K562 (cell line): ENCODE measurements at regions not wholly inside any gene's neighbourhood (a gene's known extent, or its start where the extent isn't known, plus 50 kb on each side); places are given as distances from the start of the nearest gene placed in this dataset.

ENCODE experiments used
- ATAC-seq: fragments of 200-7000 bp; cut with Tn5 transposase; 3 replicates; pipeline ENCODE4 v1.9.1; 2020; ENCODE audit warnings: moderate library complexity
- BruUV-seq: library from RNA; stranded (reverse); fragments of 400-500 nt; replicated peaks from 2 replicates; lab custom pipeline; 2021; lab: Mats Ljungman, UMichigan
- CTCF ChIA-PET: fragments of 300-600 bp; formaldehyde crosslinking; extraction: SDS; loops from one replicate; lab custom pipeline; 2021; ENCODE audit warnings: low intra/inter-chr PET ratio; lab: Yijun Ruan, JAX
- POLR2A ChIA-PET: fragments of 300-600, 350-650 bp; sonication (Branson Sonifier 250); formaldehyde crosslinking; extraction: SDS; loops from one replicate; lab custom pipeline; 2021; ENCODE audit warnings: antibody characterized with exemption, inconsistent platforms; lab: Yijun Ruan, JAX
- DNase-seq, 4 experiments: peaks; one replicate each; pipeline versions ENCODE4 v3.0.0 to v3.0.0-alpha.2; 2011 to 2018; ENCODE audit warnings: low spot score in 3 of 4, mixed read lengths in 3 of 4; ENCODE audit errors: extremely low read depth in 1 of 4
- FAIRE-seq: peaks from 2 replicates; lab custom pipeline; 2011; peaks lifted over from hg19 to GRCh38; lab: Jason Lieb, UNC
- H2AFZ ChIP-seq: 2 replicates; pipeline ENCODE4 v1.6.0; 2011; ENCODE audit warnings: low read depth, low read length, control low read depth, inconsistent platforms
- H3K27ac ChIP-seq: fragments of 200-600 bp; 3 replicates; pipeline ENCODE4 v1.8.0; 2011; ENCODE audit warnings: low read depth, mild to moderate bottlenecking, control low read depth, inconsistent platforms, low read length, moderate library complexity, mixed read lengths; ENCODE audit errors: extremely low read depth
- H3K27me3 ChIP-seq, 2 experiments: fragments of 300-600 bp in 1 of 2; 2 replicates in 1 of 2; 3 replicates in 1 of 2; pipeline versions ENCODE4 v1.6.0 to v1.8.0; 2011; ENCODE audit warnings: inconsistent platforms in 2 of 2, low read length in 2 of 2, mild to moderate bottlenecking in 1 of 2, mixed read lengths in 1 of 2, moderate library complexity in 1 of 2; ENCODE audit not compliant: control insufficient read depth in 2 of 2, insufficient read depth in 2 of 2
- H3K36me3 ChIP-seq: fragments of 300-600 bp; 3 replicates; pipeline ENCODE4 v1.8.0; 2011; ENCODE audit warnings: mild to moderate bottlenecking, low read length, inconsistent platforms; ENCODE audit not compliant: control insufficient read depth, insufficient read depth
- H3K4me1 ChIP-seq, 2 experiments: fragments of 200-600 bp in 1 of 2; replicated peaks in 1 of 2; 2 replicates in 1 of 2; 3 replicates in 1 of 2; pipeline versions ENCODE4 v1.5.1 to v1.8.0; 2011; ENCODE audit warnings: inconsistent platforms in 2 of 2, low read length in 2 of 2, mild to moderate bottlenecking in 1 of 2, mixed read lengths in 1 of 2, moderate library complexity in 1 of 2; ENCODE audit not compliant: control insufficient read depth in 2 of 2, insufficient read depth in 2 of 2
- H3K4me2 ChIP-seq: 2 replicates; pipeline ENCODE4 v1.6.1; 2011; ENCODE audit warnings: low read length, control low read depth, inconsistent platforms, mixed read lengths; ENCODE audit not compliant: insufficient read depth
- H3K4me3 ChIP-seq: fragments of 200-600 bp; sonication (generic), shearing (Covaris generic); 2 replicates; pipeline ENCODE4 v1.5.1; 2016; ENCODE audit warnings: control low read depth, inconsistent platforms
- H3K79me2 ChIP-seq: fragments of 200-600 bp; 3 replicates; pipeline ENCODE4 v1.8.0; 2011; ENCODE audit warnings: low read length, inconsistent platforms; ENCODE audit not compliant: control insufficient read depth, insufficient read depth
- H3K9ac ChIP-seq, 2 experiments: 2 replicates each; pipeline versions ENCODE4 v1.6.0 to v1.6.1; 2011; ENCODE audit warnings: low read depth in 2 of 2, low read length in 2 of 2, control low read depth in 1 of 2, inconsistent platforms in 1 of 2, mild to moderate bottlenecking in 1 of 2, mixed read lengths in 1 of 2; ENCODE audit not compliant: insufficient read depth in 1 of 2
- H3K9me1 ChIP-seq: one replicate; pipeline ENCODE4 v1.6.0; 2011; ENCODE audit warnings: inconsistent platforms, mild to moderate bottlenecking, low read length, moderate library complexity; ENCODE audit not compliant: control insufficient read depth, insufficient read depth
- H3K9me3 ChIP-seq: replicated peaks from 2 replicates; pipeline ENCODE4 v1.5.1; 2011; ENCODE audit warnings: low read depth, low read length, inconsistent platforms; ENCODE audit not compliant: control insufficient read depth, insufficient read depth
- H4K20me1 ChIP-seq: replicated peaks from 2 replicates; pipeline ENCODE4 v1.6.1; 2011; ENCODE audit warnings: low read length, inconsistent platforms, mixed read lengths; ENCODE audit not compliant: control insufficient read depth, insufficient read depth
- CREBBP ChIP-seq: IDR thresholded peaks from one replicate; pipeline ENCODE4 v1.6.1; 2012; ENCODE audit warnings: low read depth, mild to moderate bottlenecking, control low read depth, inconsistent platforms, low read length
- ZBTB11 ChIP-seq, 3 experiments: fragments of 200-800 bp in 1 of 3; fragments of 250-450 bp in 1 of 3; fragments of 450-650 bp in 1 of 3; sonication (Bioruptor Pico) in 1 of 3; sonication (Bioruptor generic) in 1 of 3; formaldehyde crosslinking in 1 of 3; IDR thresholded peaks; 2 replicates each; pipeline versions ENCODE4 v1.6.1 to v1.8.0; 2016 to 2022; ENCODE audit warnings: mild to moderate bottlenecking in 2 of 3, missing genetic modification characterization in 2 of 3, missing compliant biosample characterization in 1 of 3, moderate library complexity in 1 of 3
- WGBS: fragments of 100-300 bp; shearing (Covaris generic); methylation state at CpG from one replicate; pipeline ENCODE4 v1.1.6; 2016; ENCODE audit warnings: low coverage, mixed read lengths; ENCODE audit not compliant: insufficient coverage; ENCODE audit errors: missing lambda C conversion rate; 5-methylcytosine and 5-hydroxymethylcytosine counted together
- in situ Hi-C: fragments of 300-500 bp; cut with MboI; formaldehyde crosslinking; loops from 4 replicates; pipeline ENCODE4 v1.15.0; 2018; ENCODE audit warnings: inconsistent platforms, mixed read lengths
- intact Hi-C: fragments of 100-400 bp; cut with micrococcal nuclease; formaldehyde crosslinking; loops from 2 replicates; pipeline ENCODE4 v1.14.2; 2022

GRCh38 chr1:106944721-106945120 is 111.8 kb upstream of the PRMT6 start:
- in situ Hi-C loops: no loop called here
- FAIRE-seq: no peak

More at GRCh38 chr1:106944721-106945120, 111.8 kb upstream of the PRMT6 start:
- ChIA-PET POLR2A (no interaction called here), CTCF (no interaction called here)
- H3K9me1 ChIP-seq: no peaks in the 10 kb centered on the region
- H3K9ac ChIP-seq: no peak overlapping the region
- BruUV-seq: no TSS peak
- no peaks in the 10 kb centered on the region for H3K27me3 ChIP-seq
- no peak for TF ChIP-seq CREBBP
- 0 out of 6 replicates have a peak, but pooled peaks of 1 of the 3 experiments have one; percentile 20 for TF ChIP-seq ZBTB11 (CRISPR knock-in tag; IDR thresholded peaks at IDR 0.05)
- no peak for DNase-seq
- intact Hi-C loops: no loop called here
- ATAC-seq: no peak
- H3K27ac ChIP-seq: no peak overlapping the region
- no peaks in the 10 kb centered on the region for H3K4me1 ChIP-seq
- H3K4me2 ChIP-seq: no peak overlapping the region
- H2AFZ ChIP-seq: no peak overlapping the region
- H3K9me3 ChIP-seq: no peaks in the 10 kb centered on the region; the same call in 1 of the 2 replicates
- H3K4me3 ChIP-seq: no peak overlapping the region
- H3K79me2 ChIP-seq: no peaks in the 10 kb centered on the region
- 0% methylated on average over 2 of the region's 2 CpGs for WGBS
- H3K36me3 ChIP-seq: no peaks in the 10 kb centered on the region
- no peaks in the 10 kb centered on the region for H4K20me1 ChIP-seq
